Activated naive CD8-positive, alpha-beta T cell treated with anti-CD3 and anti-CD28 coated beads, Interleukin-2, amount 50 U/mL, for 16 hours (primary cell): ENCODE measurements at regions not wholly inside any gene's neighbourhood (a gene's known extent, or its start where the extent isn't known, plus 50 kb on each side); places are given as distances from the start of the nearest gene placed in this dataset.

ENCODE experiments used
- DNase-seq: peaks from one replicate; pipeline ENCODE4 v3.0.0-alpha.2; 2020; ENCODE audit warnings: low read depth, low spot score

GRCh38 chr21:15526798-15527197 lies 203.0 kb upstream of the USP25 start:
- DNase-seq: no peak

DNA sequence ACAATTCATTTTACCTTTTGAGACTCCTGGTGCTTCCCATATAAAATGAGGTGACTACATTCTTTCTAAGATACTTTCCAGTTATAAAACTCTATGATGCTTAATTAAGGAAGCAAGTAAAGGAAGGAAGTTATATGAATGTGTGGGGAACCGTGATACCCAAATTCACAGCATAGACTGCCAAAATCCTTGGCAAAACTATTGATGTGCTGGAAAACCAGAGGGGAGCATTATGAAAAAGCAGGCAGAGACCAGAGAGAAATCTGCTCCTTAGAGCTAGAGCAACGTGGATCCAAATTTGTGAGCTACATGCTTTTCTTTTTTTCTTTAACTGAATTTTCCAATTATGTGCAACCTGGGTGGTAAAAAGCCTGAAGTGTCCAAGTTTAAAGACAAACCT lies 201.4 kb upstream of the USP25 start:
- DNase-seq: no peak

DNA sequence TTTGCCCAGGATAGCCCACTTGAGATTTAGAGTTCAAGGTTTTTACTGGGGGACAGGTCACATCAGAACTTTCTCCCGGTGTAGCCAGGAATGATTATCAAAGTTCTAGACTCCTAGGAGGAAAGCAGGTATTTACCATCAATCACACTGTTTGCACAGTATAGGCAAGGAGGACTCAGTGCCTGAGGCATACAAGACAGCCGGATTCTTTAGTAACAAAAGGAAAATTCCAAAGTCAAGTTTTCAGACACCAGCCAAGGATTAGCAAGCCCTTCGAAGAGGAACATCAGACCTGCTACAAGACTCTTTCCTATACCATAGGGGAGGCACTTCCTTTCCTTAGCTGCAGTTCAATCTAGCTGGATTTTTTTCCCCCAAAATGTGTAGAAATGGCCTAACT lies 197.8 kb upstream of the USP25 start:
- no peak for DNase-seq

- DNase-seq: no peak
These were observed 196.2 kb upstream of the USP25 start for GRCh38 chr21:15533618-15534017.

DNA sequence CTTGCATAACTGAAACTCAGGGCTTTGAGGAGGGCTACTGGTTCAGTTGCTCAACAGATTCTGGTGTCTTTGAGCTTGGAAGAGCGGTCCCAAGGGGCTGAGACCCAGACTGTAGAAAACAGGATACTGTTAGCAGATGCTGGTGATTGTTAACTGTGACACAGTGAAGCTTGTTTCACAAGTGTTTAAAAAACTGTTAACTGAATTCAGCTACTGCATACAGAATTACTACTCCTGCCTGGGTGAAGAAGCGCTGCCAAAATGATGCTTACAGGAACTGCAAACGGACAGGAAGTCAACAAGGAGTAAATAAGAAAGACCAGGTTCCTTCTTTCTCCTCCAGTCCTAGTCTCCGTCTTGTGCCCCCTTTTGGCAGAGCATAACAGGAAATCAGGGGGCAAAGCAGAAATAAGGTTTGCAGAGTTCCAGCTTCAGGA lies 195.3 kb upstream of the USP25 start:
- no peak for DNase-seq

GRCh38 chr21:15539376-15539775 lies 190.4 kb upstream of the USP25 start:
- DNase-seq: no peak

DNA sequence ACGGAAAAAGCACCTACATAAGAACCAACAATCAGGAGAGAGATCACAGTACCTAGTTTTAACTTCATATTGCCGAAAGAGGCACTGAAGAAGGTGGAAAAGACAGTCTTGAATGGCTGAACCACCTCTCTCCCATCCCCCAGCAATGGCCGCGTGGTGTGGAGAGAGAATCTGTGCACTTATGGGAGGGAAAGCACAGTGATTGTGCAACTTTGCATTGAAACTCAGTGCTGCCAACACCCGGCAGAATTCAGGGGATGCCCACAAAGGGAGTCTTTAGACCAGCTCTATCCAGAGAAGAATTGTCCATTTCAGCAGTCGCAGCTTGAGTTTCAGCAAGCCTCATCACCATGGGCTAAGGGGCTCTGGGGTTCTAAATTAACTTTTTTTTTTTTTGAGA lies 186.3 kb upstream of the USP25 start:
- no peak for DNase-seq

DNA sequence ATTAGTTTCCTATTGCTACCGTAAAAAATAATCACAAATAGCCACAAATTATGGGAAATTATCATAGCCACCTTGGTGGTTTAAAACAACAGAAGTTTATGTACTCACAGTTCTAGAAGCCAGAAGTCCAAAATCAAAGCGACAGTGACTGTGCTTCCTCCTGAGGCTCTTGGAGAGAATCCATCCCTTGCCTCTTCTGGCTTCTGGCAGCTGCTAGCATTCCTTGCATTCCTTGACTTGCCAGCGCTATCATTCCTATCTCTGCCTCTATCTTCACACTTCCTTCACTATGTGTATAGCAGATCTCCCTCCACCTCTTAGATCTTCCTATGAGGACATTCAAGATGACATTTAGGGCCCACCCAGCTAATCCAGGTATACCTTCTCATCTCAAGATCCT lies 180.1 kb upstream of the USP25 start:
- no peak for DNase-seq

- no peak for DNase-seq
These were observed 176.8 kb upstream of the USP25 start for GRCh38 chr21:15552914-15553494.

- no peak for DNase-seq
These were observed 171.9 kb upstream of the USP25 start for GRCh38 chr21:15557925-15558324.

GRCh38 chr21:15558884-15559283 lies 170.9 kb upstream of the USP25 start:
- DNase-seq: no peak

- no peak for DNase-seq
These were observed 170.1 kb upstream of the USP25 start for GRCh38 chr21:15559660-15560059.

GRCh38 chr21:15560383-15561056 lies 169.3 kb upstream of the USP25 start:
- DNase-seq: no peak

- no peak for DNase-seq
These were observed 167.0 kb upstream of the USP25 start for GRCh38 chr21:15562748-15563147.

DNA sequence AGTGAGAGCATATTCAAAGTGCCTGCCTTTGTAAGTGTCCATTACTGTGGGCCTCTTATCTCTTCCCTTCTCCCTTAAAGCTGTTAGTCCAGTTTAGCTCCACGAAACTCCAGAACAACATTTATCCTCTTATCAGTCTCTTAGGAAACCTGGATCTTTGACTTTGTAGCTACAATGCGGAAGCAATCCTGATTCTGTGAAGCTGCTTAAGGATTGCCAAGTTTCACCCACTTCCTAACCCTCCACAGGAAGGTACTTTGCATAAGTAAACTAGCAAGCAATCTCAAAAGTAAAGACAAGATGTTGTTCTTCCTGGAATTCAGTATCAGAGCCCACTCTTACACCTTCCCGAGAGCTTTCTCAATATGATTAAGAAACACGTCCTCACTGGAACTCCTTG lies 164.9 kb upstream of the USP25 start:
- DNase-seq: no peak

DNA sequence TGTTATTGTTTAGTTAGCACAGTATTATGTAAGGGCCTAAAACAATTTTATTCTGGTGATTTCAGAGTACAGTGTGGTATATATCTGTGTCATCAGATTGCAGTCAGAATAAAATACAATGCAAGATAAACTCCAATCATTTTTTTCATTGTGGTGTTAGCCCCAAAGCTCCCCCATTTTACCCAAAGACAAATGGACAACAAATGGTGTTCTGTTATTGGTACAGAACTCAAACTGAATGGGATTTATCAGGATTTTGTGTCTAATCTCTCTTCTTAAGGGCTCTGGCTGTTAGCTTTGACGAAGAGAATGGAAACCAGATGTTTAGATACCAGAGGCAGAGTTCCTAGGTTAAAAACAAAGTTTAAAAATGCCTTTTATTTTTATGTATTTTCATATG lies 163.1 kb upstream of the USP25 start:
- DNase-seq: no peak

DNA sequence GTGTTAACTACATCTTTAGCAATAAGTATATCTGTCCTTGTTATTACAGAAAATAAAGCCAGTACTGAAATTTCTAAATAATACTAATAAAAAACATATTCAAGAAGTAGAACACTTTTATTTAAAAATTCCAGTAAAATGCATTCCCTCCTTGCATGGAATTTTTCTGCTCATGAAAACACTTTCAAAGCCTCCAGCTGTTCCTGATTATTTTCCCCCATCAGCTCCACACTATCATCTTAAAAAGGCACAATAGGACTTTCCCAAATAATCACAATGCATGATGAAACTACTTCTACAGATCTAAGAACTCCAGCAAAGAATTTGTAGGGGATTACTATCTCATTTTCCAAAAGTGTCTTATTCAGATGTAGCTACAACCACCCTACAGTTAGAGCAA lies 162.6 kb upstream of the USP25 start:
- no peak for DNase-seq

- DNase-seq: no peak
These were observed 161.3 kb upstream of the USP25 start for GRCh38 chr21:15568516-15568915.

GRCh38 chr21:15586752-15587427 lies 142.9 kb upstream of the USP25 start:
- no peak for DNase-seq

GRCh38 chr21:15592271-15592860 lies 137.4 kb upstream of the USP25 start:
- DNase-seq: no peak

- no peak for DNase-seq
These were observed 136.8 kb upstream of the USP25 start for GRCh38 chr21:15592957-15593356.

DNA sequence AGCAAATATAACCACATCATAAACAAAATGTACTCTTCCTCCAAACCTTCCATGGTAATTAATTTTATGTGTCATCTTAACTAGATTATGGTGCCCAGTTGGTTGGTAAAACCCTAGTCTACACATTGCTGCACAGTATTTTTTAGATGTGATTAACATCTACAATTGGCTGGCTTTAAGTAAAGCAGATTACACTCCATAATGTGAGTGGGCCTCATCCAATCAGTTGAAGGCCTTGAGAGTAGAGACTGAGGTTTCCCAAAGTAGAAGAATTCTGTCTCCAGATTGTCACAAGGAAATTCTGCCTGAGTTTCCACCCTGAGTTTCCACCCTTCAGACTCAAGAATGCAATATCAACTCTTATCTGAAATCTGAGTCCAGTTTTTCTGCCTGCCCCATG lies 128.4 kb upstream of the USP25 start:
- DNase-seq: no peak

- no peak for DNase-seq
These were observed 125.4 kb upstream of the USP25 start for GRCh38 chr21:15604413-15604812.
